Caco-2 (cell line): ENCODE measurements at regions not wholly inside any gene's neighbourhood (a gene's known extent, or its start where the extent isn't known, plus 50 kb on each side); places are given as distances from the start of the nearest gene placed in this dataset.

Experiments used
- BruUV-seq: library from RNA; stranded (reverse); fragments of 400-500 nt; replicated peaks from 2 replicates; lab custom pipeline; 2021; lab: Mats Ljungman, UMichigan
- CTCF ChIA-PET: fragments of 300-600 bp; sonication (Branson Sonifier 250); formaldehyde crosslinking; loops from one replicate; lab custom pipeline; 2022; ENCODE audit warnings: antibody characterized with exemption; lab: Charles Lee
- POLR2A ChIA-PET: fragments of 300-600 bp; sonication (Branson Sonifier 250); formaldehyde crosslinking; loops from one replicate; lab custom pipeline; 2022; ENCODE audit warnings: antibody characterized with exemption; lab: Charles Lee
- DNase-seq, 2 experiments: peaks; one replicate each; pipeline versions ENCODE4 v3.0.0 to v3.0.0-alpha.2; 2020 to 2022
- H3K27me3 ChIP-seq: replicated peaks from 2 replicates; pipeline ENCODE4 v1.6.0; 2011; ENCODE audit warnings: low read length; ENCODE audit not compliant: control insufficient read depth, insufficient read depth
- H3K36me3 ChIP-seq: 2 replicates; pipeline ENCODE4 v1.5.1; 2011; ENCODE audit warnings: low read length; ENCODE audit not compliant: control insufficient read depth, insufficient read depth
- H3K4me1 ChIP-seq: fragments of 250-450 bp; sonication (Bioruptor Pico); 2 replicates; pipeline ENCODE4 v1.5.1; 2020; ENCODE audit warnings: mild to moderate bottlenecking
- H3K4me3 ChIP-seq: 2 replicates; pipeline ENCODE4 v1.5.1; 2011; ENCODE audit warnings: low read depth, mild to moderate bottlenecking, control low read depth, low read length
- H3K9me3 ChIP-seq: fragments of 250-450 bp; sonication (Bioruptor Pico); 2 replicates; pipeline ENCODE4 v1.5.1; 2020; ENCODE audit warnings: mild to moderate bottlenecking, moderate library complexity
- H3K27ac Mint-ChIP-seq: one replicate; pipeline ENCODE4 v1.8.0; 2022; ENCODE audit warnings: mixed read lengths; ENCODE audit not compliant: unreplicated experiment
- H3K27me3 Mint-ChIP-seq: one replicate; pipeline ENCODE4 v1.8.0; 2022; ENCODE audit warnings: mixed read lengths; ENCODE audit not compliant: insufficient read depth, unreplicated experiment
- H3K36me3 Mint-ChIP-seq: one replicate; pipeline ENCODE4 v1.8.0; 2022; ENCODE audit warnings: mild to moderate bottlenecking, mixed read lengths; ENCODE audit not compliant: insufficient read depth, unreplicated experiment
- H3K4me1 Mint-ChIP-seq: one replicate; pipeline ENCODE4 v1.8.0; 2022; ENCODE audit warnings: low read depth, mixed read lengths; ENCODE audit not compliant: unreplicated experiment
- H3K4me3 Mint-ChIP-seq: one replicate; pipeline ENCODE4 v1.8.0; 2022; ENCODE audit warnings: mild to moderate bottlenecking, moderate library complexity, mixed read lengths; ENCODE audit not compliant: unreplicated experiment
- H3K9me3 Mint-ChIP-seq: one replicate; pipeline ENCODE4 v1.8.0; 2022; ENCODE audit warnings: mixed read lengths; ENCODE audit not compliant: unreplicated experiment
- intact Hi-C: fragments of 100-400 bp; cut with micrococcal nuclease; formaldehyde crosslinking; loops from one replicate; pipeline ENCODE4 v1.10.0; 2022; ENCODE audit not compliant: unreplicated experiment
- TF ChIP-seq, protein P1 (sequence below), 2 experiments: fragments of 200-600 bp in 1 of 2; IDR thresholded peaks; 1 replicate in 1 of 2; 2 replicates in 1 of 2; pipeline versions ENCODE4 v1.5.1 to v1.8.0; 2011 to 2022; ENCODE audit warnings: antibody characterized with exemption in 1 of 2, control low read depth in 1 of 2, inconsistent platforms in 1 of 2, low read depth in 1 of 2, low read length in 1 of 2, mild to moderate bottlenecking in 1 of 2, moderate library complexity in 1 of 2; ENCODE audit not compliant: insufficient read depth in 1 of 2, severe bottlenecking in 1 of 2, unreplicated experiment in 1 of 2

DNA sequence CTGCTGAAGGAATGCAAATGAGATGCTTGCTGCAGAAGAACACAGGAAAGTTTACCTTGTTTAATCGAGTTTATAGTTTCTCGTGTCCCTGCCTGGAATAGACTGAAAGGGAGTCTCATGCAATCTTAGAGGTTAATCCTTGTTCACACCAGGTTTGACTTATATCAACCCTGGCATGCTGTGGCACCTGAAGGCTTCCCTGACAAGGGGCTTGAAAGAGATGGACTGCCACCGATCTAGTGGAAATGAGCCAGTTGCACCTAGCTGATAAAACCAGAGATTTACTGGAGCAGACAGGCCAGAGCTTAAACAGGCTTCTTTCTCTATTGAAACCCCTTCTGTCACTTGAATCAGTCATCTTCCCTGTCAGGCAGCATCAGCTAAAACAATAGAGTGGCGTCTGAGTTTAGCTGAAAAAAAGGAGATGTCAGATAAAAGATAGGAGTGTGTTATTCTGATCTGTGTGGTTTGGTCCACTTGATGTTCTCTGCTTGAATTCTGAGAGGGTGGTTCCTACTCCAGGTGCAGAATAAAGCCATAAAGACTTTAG is 349.7 kb downstream of the RWDD3 start:
- Mint-ChIP-seq H3K9me3 (no peaks in the 10 kb centered on the region), H3K4me3 (no peak overlapping the region), H3K4me1 (no peaks in the 10 kb centered on the region), H3K27me3 (peaks cover 3% of the 10 kb centered on the region), H3K27ac (no peak overlapping the region), H3K36me3 (no peaks in the 10 kb centered on the region)
- ChIA-PET CTCF (no interaction called here), POLR2A (no interaction called here)
- no peak for DNase-seq
- no peaks in the 10 kb centered on the region for H3K27me3 ChIP-seq
- H3K4me1 ChIP-seq = no peaks in the 10 kb centered on the region
- H3K4me3 ChIP-seq = no peak overlapping the region
- H3K9me3 ChIP-seq = no peaks in the 10 kb centered on the region
- intact Hi-C loops = no loop called here
- TF ChIP-seq, protein P1, sequence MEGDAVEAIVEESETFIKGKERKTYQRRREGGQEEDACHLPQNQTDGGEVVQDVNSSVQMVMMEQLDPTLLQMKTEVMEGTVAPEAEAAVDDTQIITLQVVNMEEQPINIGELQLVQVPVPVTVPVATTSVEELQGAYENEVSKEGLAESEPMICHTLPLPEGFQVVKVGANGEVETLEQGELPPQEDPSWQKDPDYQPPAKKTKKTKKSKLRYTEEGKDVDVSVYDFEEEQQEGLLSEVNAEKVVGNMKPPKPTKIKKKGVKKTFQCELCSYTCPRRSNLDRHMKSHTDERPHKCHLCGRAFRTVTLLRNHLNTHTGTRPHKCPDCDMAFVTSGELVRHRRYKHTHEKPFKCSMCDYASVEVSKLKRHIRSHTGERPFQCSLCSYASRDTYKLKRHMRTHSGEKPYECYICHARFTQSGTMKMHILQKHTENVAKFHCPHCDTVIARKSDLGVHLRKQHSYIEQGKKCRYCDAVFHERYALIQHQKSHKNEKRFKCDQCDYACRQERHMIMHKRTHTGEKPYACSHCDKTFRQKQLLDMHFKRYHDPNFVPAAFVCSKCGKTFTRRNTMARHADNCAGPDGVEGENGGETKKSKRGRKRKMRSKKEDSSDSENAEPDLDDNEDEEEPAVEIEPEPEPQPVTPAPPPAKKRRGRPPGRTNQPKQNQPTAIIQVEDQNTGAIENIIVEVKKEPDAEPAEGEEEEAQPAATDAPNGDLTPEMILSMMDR (IDR thresholded peaks at IDR 0.05; ENCODE audit: insufficient read depth in 1 of 2, low read depth in 1 of 2, low read length in 1 of 2, severe bottlenecking in 1 of 2, unreplicated experiment in 1 of 2) = no peak
- no TSS peak for BruUV-seq
- no peaks in the 10 kb centered on the region for H3K36me3 ChIP-seq

DNA sequence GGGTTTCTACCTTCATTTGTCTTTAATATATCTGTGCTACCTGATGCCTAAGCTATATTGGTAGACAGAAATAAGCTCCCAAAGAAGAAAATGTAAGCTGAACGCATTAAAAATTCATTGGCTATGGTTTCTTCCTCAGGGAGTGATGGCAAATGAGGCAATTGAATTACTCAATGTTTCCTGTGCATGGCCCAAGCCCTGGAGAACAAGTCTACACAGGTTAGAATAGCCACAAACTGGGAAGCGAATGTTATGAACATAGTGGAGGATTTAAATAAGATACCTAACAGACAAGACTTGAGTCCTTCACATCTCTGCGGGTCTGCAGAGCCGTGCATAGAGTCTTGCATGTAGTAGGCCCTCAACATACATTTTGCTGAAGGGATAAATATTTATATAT is 350.3 kb downstream of the RWDD3 start:
- H3K9me3 Mint-ChIP-seq = no peaks in the 10 kb centered on the region
- ChIA-PET CTCF (no interaction called here), POLR2A (no interaction called here)
- no TSS peak for BruUV-seq
- H3K36me3 ChIP-seq = no peaks in the 10 kb centered on the region
- DNase-seq = no peak
- H3K36me3 Mint-ChIP-seq = no peaks in the 10 kb centered on the region
- no peaks in the 10 kb centered on the region for H3K4me1 ChIP-seq
- H3K27ac Mint-ChIP-seq = no peak overlapping the region
- TF ChIP-seq, protein P1 (IDR thresholded peaks at IDR 0.05; ENCODE audit: insufficient read depth in 1 of 2, low read depth in 1 of 2, low read length in 1 of 2, severe bottlenecking in 1 of 2, unreplicated experiment in 1 of 2) = no peak
- intact Hi-C loops = no loop called here
- no peak overlapping the region for H3K4me3 ChIP-seq
- H3K4me1 Mint-ChIP-seq = no peaks in the 10 kb centered on the region
- no peaks in the 10 kb centered on the region for H3K9me3 ChIP-seq
- H3K27me3 ChIP-seq = no peaks in the 10 kb centered on the region
- no peak overlapping the region for H3K4me3 Mint-ChIP-seq
- H3K27me3 Mint-ChIP-seq = no peaks in the 10 kb centered on the region

DNA sequence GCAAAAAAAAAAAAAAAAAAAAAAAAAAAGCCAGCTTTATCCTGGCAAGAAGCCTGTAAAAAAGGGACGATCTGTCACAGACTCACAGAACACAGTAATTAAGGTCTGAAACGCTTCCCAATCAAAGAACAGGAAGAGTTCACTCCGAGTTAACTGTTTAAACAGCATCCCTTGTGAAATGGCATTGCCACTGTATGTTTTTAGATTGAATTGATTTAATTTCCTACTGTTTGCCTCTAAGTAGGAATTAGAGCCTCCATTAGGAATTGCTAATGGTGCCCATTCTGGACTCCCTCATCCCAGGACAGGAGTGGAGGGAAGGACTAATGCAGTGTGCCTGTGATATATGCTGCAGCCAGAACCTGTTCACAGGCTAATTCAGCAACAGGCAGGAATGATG is 370.8 kb downstream of the RWDD3 start:
- intact Hi-C loops = no loop called here
- POLR2A ChIA-PET = no interaction called here
- no peaks in the 10 kb centered on the region for H3K36me3 ChIP-seq
- H3K4me3 ChIP-seq = no peak overlapping the region
- Mint-ChIP-seq H3K27ac (no peak overlapping the region), H3K4me1 (no peaks in the 10 kb centered on the region), H3K36me3 (no peaks in the 10 kb centered on the region), H3K9me3 (no peaks in the 10 kb centered on the region), H3K27me3 (no peaks in the 10 kb centered on the region), H3K4me3 (no peak overlapping the region)
- no peak for DNase-seq
- H3K4me1 ChIP-seq = no peaks in the 10 kb centered on the region
- TF ChIP-seq, protein P1 (IDR thresholded peaks at IDR 0.05; ENCODE audit: insufficient read depth in 1 of 2, low read depth in 1 of 2, low read length in 1 of 2, severe bottlenecking in 1 of 2, unreplicated experiment in 1 of 2) = no peak
- CTCF ChIA-PET = no interaction called here
- no peaks in the 10 kb centered on the region for H3K9me3 ChIP-seq
- H3K27me3 ChIP-seq = no peaks in the 10 kb centered on the region
- no TSS peak for BruUV-seq
